Activated naive CD4-positive, alpha-beta T cell treated with Interleukin-2 at 50 U/mL for 16 hours (primary cell): ENCODE measurements at regions not wholly inside any gene's neighbourhood (a gene's known extent, or its start where the extent isn't known, plus 50 kb on each side); places are given as distances from the start of the nearest gene placed in this dataset.
A peak's percentile ranks its signal among the peaks of the same experiment; 100 is the strongest.

Experiments used
- DNase-seq: peaks from one replicate; pipeline ENCODE4 v3.0.0-alpha.2; 2020

- DNase-seq: no peak
These were observed 171.8 kb downstream of the UBE2E3 start for GRCh38 chr2:181152226-181152625.

GRCh38 chr2:181152701-181153100 is 172.3 kb downstream of the UBE2E3 start:
- DNase-seq: no peak

- DNase-seq: no peak
These were observed 173.5 kb downstream of the UBE2E3 start for GRCh38 chr2:181153886-181154285.

DNA sequence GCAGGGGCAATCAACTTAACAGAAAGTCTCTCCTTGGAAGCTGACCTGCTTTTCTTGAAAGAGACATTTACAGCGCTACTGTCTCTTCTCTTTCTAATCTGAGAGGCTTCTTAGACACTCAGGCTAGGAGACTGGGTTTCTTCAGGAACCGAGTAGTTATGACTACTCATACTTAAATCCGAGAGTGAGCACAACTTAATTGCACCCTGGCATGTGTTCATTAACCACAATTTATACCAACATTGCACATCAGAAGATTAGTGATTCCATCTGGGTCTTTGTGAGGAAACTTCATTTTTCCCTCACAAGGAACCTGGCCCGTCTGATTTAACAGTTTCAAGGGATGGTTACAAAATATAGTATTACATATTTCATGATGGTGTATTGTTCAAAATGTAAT is 176.9 kb downstream of the UBE2E3 start:
- no peak for DNase-seq

DNA sequence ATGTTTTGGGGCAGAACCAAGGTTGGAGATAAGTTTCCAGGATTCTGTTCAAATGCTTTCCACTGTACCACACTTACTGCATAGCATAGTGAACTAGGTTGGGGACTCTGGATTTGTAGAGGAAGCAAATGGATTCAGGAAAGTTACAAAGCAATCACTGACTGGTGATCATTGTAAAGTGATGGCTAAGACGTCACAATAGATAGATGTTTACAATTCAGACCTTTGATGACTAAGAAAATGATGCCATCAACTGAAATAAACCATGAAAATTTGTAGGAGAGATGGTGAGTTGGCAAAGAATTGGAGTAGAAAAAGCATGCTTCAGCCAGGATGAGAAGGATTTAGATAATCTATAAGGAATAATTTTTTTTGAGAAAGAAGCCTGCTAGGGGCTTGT is 178.0 kb downstream of the UBE2E3 start:
- no peak for DNase-seq

GRCh38 chr2:181161615-181162014 is 181.2 kb downstream of the UBE2E3 start:
- DNase-seq: no peak

DNA sequence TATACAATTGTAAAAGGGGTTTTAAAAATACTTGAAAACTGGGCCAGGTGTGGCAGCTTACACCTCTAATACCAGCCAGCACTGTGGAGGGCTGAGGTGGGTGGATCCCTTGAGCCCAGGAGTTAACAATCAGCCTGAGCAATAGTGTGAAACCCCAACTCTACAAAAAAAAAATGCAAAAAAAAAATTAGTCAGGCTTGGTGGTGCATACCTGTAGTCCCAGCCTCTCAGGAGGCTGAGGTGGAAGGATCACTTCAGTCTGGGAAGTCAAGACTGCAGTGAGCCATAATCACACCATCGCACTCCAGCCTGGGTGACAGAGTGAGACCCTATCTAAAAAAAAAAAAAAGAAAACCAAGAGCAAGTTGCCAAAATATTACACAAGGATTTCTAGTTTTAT is 182.7 kb downstream of the UBE2E3 start:
- peak; percentile 33 for DNase-seq

DNA sequence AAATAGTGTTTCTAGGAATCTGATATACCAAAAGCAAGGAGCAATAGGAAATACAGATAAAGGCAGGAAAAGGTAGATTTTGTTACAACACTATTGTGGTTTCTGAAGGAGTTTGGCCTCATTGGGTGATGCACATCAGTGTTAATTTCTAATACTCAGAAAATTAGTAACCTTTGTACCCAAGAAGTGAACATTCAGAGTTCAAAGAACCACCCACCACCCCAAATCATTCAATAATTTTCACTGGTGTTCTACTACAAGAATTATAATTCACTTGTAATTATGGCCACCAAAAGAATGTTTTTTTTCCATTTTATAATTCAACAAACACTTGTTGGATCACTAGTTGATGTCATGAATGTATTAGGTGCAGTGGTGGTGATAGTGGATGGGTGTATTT is 183.3 kb downstream of the UBE2E3 start:
- DNase-seq: no peak

- no peak for DNase-seq
These were observed 184.3 kb downstream of the UBE2E3 start for GRCh38 chr2:181164699-181165098.

- DNase-seq: no peak
These were observed 184.9 kb downstream of the UBE2E3 start for GRCh38 chr2:181165199-181165868.

DNA sequence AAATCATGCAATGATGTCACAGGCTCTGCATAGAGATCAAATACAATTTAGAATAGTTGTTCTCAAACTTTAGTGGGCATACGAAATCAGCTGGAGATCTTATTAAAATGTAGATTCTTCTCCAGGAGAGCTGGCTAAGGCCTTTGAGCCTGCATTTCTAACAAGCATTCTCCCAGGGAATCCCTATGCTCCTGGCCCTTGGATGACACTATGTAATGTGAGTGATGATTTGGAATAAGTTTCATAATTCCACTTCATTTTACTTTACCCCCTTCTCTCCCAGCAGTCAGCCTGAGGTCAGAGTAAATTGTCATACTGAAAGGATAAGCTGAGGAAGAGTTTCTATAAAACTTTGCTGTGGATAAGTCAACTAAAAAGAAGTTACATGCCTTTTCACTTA is 189.1 kb downstream of the UBE2E3 start:
- DNase-seq: no peak

DNA sequence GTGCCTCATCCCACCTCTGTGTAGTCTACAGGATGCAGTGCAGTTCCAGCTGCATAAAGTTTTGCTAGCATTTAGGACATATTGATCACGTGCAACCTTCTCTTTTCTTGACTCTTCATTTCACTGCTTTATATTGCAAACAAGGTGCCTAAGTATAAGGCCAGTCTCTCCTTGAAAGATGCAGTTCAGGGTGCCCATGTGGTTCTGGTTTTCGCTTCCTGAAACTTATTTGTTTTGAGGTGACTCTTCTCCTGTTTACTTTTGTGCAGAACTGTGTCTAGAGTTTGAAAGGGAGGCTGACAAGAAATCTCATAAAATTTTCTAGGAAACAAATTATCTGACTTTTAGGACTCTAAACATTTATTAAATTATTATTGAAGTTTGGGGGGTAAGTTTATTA is 189.9 kb downstream of the UBE2E3 start:
- no peak for DNase-seq

GRCh38 chr2:181172676-181173075 is 192.3 kb downstream of the UBE2E3 start:
- DNase-seq: no peak

DNA sequence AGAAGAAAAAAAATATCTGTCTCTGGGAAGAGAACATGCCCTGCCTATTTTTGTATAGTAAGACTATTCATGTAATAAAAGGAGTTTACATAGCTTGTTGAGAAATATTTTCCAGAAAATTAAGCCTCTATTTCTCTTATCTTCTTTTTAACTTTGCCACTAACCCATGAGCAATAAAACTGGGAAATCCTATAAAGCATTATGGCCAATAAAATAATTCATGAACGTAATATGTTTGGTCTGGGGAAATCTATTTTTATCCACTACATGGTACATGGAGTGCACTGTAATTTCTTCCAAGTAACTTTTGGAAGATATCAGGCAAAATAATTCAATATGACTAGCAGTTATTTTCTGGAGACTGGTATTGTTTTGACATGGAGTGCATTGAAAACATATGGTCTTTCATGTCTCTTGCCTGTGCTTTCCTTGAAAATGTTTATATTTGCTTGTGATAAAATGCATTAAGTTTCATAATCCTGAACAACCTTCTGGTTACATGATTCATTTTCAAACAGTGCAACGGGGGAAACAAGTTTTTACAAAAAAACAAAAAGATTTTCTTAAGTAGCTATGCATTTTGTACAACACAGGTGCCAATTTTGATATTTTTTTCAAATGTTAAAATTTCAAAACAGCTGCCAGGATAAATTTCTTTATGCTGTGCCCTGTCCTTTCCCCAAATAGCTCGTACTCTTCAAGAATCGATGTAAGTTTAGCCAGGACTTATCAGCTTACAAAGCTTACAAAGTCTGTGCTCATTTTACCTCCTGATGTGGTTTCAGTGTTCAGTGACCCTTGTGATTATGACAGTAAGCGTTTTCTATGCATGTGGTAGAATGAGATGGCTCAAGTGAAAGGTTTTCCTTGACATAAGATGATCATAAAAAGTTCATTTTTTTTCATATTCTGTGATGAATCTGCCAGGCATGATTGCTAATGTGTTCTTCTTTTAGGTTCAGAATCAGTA is 194.5 kb downstream of the UBE2E3 start:
- DNase-seq: no peak

GRCh38 chr2:181176540-181176939 is 196.1 kb downstream of the UBE2E3 start:
- no peak for DNase-seq

DNA sequence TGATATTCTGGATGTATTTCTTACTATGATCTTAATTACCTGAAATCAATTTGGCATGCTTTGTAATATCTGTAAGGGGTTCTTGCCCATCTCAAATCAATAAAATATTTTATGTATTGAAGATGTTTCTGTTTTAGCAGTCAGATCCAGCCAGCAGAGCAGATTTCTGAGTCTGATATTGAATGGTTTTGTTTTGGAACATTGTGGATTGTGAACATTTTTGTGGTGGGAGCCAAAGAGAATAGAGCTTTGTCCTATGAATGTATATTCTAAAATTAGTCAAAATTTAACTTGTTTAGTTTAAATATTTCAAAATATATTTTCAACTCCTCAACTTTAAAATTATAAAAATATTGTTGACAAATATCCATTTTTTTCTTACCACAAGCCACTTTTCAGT is 197.0 kb downstream of the UBE2E3 start:
- DNase-seq: no peak

- no peak for DNase-seq
These were observed 197.7 kb downstream of the UBE2E3 start for GRCh38 chr2:181178130-181178529.

- DNase-seq: peak; percentile 43
These were observed 198.5 kb downstream of the UBE2E3 start for GRCh38 chr2:181178823-181179412.

DNA sequence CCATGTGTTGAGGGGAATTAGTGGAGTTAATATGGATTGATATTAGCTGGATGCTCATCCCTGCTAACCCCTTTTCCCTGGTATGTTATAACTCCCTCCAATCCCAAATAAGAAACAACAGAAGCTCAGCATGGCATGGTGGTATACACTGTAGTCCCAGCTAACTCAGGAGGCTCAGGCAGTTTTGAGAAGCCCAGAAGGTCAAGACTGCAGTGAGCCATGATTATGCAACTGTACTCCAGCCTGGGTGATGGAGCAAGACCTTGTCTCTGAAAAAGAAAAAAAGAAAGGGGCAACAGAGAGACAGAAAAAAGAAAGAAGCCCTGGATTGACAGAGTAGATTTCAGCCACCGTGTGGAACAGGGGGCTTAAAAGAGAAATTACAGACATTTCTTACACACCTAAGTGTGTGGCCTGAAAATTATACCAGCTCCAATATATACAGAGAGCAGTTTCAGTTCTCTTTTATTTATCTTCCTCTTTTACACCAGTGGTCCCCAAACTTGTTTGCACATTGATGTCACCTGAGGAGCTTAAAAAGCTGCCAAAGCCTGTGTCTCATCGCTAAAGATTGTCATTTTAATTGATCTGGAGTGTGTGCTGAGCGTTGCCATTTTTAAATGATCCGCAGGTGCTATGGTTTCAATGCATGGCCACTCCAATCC is 203.6 kb downstream of the UBE2E3 start:
- DNase-seq: no peak

DNA sequence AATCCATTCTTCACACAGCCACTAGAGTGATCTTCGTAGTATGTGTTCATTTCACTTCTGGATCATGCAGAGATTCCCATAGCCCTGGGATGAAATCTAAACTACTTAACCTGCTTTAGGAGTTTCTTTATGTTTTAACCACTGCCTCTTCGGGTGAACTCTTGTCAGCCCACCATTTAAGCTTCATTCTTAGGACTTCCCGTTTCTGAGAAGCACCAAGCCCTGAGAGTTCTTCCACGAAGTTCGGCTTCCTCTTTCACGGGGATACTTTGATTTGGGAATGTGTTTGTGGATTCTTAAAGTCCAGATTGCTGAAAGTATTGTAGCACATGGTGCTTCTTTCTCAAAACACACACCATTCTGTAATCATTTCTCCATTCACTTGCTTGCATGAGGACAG is 205.0 kb downstream of the UBE2E3 start:
- no peak for DNase-seq

DNA sequence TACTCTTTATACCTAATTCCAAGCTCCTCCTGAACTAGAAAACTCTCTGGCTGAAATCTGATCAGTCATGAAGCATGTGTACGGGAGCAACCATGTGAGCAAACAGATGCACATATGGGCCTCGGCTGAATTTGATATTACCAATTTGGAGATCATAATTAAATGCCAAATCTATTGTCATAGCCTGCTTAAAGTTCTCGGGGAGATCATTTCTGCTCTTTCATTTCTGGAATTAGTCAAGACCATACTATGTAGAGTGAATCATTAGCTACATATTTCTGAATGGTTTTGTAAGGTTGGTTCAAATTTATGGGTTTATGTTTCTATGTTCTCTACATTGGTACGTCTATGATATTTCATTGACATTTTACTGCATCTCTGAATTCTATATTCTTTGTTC is 205.5 kb downstream of the UBE2E3 start:
- no peak for DNase-seq

GRCh38 chr2:181188605-181189004 is 208.2 kb downstream of the UBE2E3 start:
- no peak for DNase-seq

- no peak for DNase-seq
These were observed 209.5 kb downstream of the UBE2E3 start for GRCh38 chr2:181189951-181190350.
